ENCODE measurements at regions not wholly inside any gene's neighbourhood (a gene's known extent, or its start where the extent isn't known, plus 50 kb on each side); places are given as distances from the start of the nearest gene placed in this dataset.

DNA sequence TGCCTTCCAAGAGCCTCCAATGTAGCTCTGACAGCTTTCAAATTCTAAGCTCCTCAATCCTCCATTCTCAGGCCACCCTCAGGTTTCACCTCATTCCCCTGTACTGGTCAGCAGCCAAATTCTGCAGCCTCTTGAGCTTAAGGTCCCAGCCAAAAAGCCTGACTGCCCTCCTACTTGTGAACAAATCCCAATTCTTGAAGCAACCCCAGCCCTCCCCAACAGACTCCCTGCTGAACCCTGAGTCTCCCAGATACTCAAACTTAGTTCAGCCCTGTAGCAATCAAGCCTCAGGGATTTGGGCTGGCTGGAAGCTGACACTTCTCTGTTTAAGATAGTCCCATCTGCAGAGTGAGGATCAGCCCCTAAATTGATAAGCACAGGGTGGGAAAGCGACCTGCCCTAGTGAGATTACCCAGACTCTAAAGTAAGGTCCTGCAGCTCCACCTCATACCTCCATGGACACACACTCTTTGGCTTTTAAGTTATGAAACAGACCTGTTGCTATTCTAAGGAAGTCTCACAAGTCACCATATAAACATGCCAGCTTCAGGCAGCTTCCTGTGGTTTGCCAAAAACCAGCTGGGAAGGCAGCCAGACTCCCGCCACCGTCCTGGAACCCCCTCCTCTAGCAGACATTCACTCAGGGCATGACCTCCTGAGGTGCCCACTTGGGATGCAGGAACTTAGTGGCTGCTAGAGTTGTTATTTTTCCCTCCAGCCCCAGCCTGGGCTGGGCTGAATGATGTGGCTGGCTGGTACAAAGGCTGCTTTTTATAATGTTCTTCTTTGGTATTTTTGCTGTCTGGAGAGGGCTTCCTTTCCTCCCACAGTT lies 82.5 kb upstream of the PICALM start:
- ATAC-seq (ENCODE audit: low read depth) (no peak), DNase-seq (no peak)
- 9% methylated on average over 3 of the region's 3 CpGs for WGBS (ENCODE audit: insufficient coverage)
- Mint-ChIP-seq H3K9me3 (ENCODE audit: insufficient read depth) (no peaks in the 10 kb centered on the region), H3K27ac (peak overlapping the region; percentile 16), H3K27me3 (no peaks in the 10 kb centered on the region), H3K4me3 (no peak overlapping the region), H3K4me1 (peaks cover 7% of the 10 kb centered on the region)
- CTCF ChIA-PET = interaction anchor here (1.3 to 2.2 kb wide), 2 partner anchors 35 to 42 kb away, joined by 4 to 5 read pairs; no protein-coding TSS in a partner anchor
- peak overlapping the region; percentile 27 for H2AFZ ChIP-seq (ENCODE audit: insufficient read depth, low read depth, low read length, poor library complexity, severe bottlenecking)
- H3K79me2 ChIP-seq (ENCODE audit: control insufficient read depth, insufficient read depth, low read length) = no peaks in the 10 kb centered on the region
- TF ChIP-seq CTCF (IDR thresholded peaks at IDR 0.05) (no peak), EZH2 (IDR thresholded peaks at IDR 0.05; ENCODE audit: borderline replicate concordance, insufficient read depth, low read depth, low read length, poor library complexity, severe bottlenecking) (no peak)
- H3K4me3 ChIP-seq (ENCODE audit: control extremely low read depth in 1 of 5, extremely low read depth in 1 of 5, insufficient read depth in 1 of 5, low read depth in 2 of 5, low read length in 4 of 5) = no peak overlapping the region
- H3K9ac ChIP-seq (ENCODE audit: low read length) = no peak overlapping the region
- H3K4me2 ChIP-seq (replicated peaks; ENCODE audit: low read depth, low read length, poor library complexity, severe bottlenecking) = no peak overlapping the region
- no peaks in the 10 kb centered on the region for H3K9me3 ChIP-seq (ENCODE audit: control extremely low read depth in 1 of 3, control insufficient read depth in 2 of 3, insufficient read depth in 1 of 3, low read length in 2 of 3)
- H3K36me3 ChIP-seq (replicated peaks in 1 of 2; ENCODE audit: control extremely low read depth in 1 of 2, control insufficient read depth in 1 of 2, extremely low read depth in 1 of 2, insufficient read depth in 2 of 2, low read length in 1 of 2) = no peaks in the 10 kb centered on the region
- POLR2A ChIA-PET = no interaction called here
- no peaks in the 10 kb centered on the region for H3K27me3 ChIP-seq (replicated peaks in 1 of 4; ENCODE audit: control extremely low read depth in 1 of 4, control insufficient read depth in 3 of 4, insufficient read depth in 4 of 4, low read length in 3 of 4)
- no peaks in the 10 kb centered on the region for H4K20me1 ChIP-seq (ENCODE audit: control insufficient read depth, insufficient read depth, low read length, poor library complexity, severe bottlenecking)
- peaks cover 0 to 13% of the 10 kb centered on the region in 2 donors for H3K4me1 ChIP-seq (ENCODE audit: control insufficient read depth in 2 of 2, insufficient read depth in 2 of 2, low read length in 2 of 2)
- no peak overlapping the region for H3K27ac ChIP-seq (ENCODE audit: low read length in 2 of 2)
- intact Hi-C loops (cut with micrococcal nuclease) = no loop called here

DNA sequence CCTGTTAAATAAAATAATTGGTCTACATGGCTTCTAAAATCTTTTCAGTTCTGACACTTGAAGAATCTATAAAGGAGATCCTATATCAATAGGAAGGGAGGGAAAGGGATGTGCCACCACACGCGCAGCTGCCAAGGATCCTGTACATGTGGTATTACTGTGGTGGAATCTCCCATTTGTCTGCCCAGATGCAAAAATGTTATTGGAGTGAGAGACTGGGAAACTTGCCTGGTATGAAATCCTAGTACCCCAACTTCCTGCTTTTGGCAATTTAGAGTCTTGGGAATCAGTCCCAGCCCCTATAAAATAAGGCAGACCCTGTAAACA lies 81.9 kb upstream of the PICALM start:
- no peak for DNase-seq
- ATAC-seq (ENCODE audit: low read depth) = no peak
- no peaks in the 10 kb centered on the region for H3K27me3 ChIP-seq (replicated peaks in 1 of 4; ENCODE audit: control extremely low read depth in 1 of 4, control insufficient read depth in 3 of 4, insufficient read depth in 4 of 4, low read length in 3 of 4)
- no peak for TF ChIP-seq EZH2 (IDR thresholded peaks at IDR 0.05; ENCODE audit: borderline replicate concordance, insufficient read depth, low read depth, low read length, poor library complexity, severe bottlenecking)
- TF ChIP-seq CTCF (IDR thresholded peaks at IDR 0.05) = no peak
- Mint-ChIP-seq H3K4me3 (no peak overlapping the region), H3K27me3 (no peaks in the 10 kb centered on the region), H3K4me1 (peaks cover 7% of the 10 kb centered on the region), H3K27ac (no peak overlapping the region), H3K9me3 (ENCODE audit: insufficient read depth) (no peaks in the 10 kb centered on the region)
- H3K9ac ChIP-seq (ENCODE audit: low read length) = no peak overlapping the region
- ChIA-PET CTCF (interaction anchor here (1.3 kb wide), 1 partner anchor 35 kb away, joined by 5 read pairs; no protein-coding TSS in a partner anchor), POLR2A (no interaction called here)
- 100% methylated on average over 2 of the region's 2 CpGs for WGBS (ENCODE audit: insufficient coverage)
- H3K9me3 ChIP-seq (ENCODE audit: control extremely low read depth in 1 of 3, control insufficient read depth in 2 of 3, insufficient read depth in 1 of 3, low read length in 2 of 3) = no peaks in the 10 kb centered on the region
- H3K4me2 ChIP-seq (replicated peaks; ENCODE audit: low read depth, low read length, poor library complexity, severe bottlenecking) = no peak overlapping the region
- no peaks in the 10 kb centered on the region for H4K20me1 ChIP-seq (ENCODE audit: control insufficient read depth, insufficient read depth, low read length, poor library complexity, severe bottlenecking)
- no peaks in the 10 kb centered on the region for H3K79me2 ChIP-seq (ENCODE audit: control insufficient read depth, insufficient read depth, low read length)
- H2AFZ ChIP-seq (ENCODE audit: insufficient read depth, low read depth, low read length, poor library complexity, severe bottlenecking) = no peak overlapping the region
- H3K4me1 ChIP-seq (ENCODE audit: control insufficient read depth in 2 of 2, insufficient read depth in 2 of 2, low read length in 2 of 2) = peaks cover 0 to 13% of the 10 kb centered on the region in 2 donors
- H3K27ac ChIP-seq (ENCODE audit: low read length in 2 of 2) = no peak overlapping the region
- intact Hi-C loops (cut with micrococcal nuclease) = no loop called here
- no peak overlapping the region for H3K4me3 ChIP-seq (ENCODE audit: control extremely low read depth in 1 of 5, extremely low read depth in 1 of 5, insufficient read depth in 1 of 5, low read depth in 2 of 5, low read length in 4 of 5)
- no peaks in the 10 kb centered on the region for H3K36me3 ChIP-seq (replicated peaks in 1 of 2; ENCODE audit: control extremely low read depth in 1 of 2, control insufficient read depth in 1 of 2, extremely low read depth in 1 of 2, insufficient read depth in 2 of 2, low read length in 1 of 2)
